Upper lobe of left lung (tissue), 6 donors: ENCODE measurements at regions not wholly inside any gene's neighbourhood (a gene's known extent, or its start where the extent isn't known, plus 50 kb on each side); places are given as distances from the start of the nearest gene placed in this dataset.

Source experiments
- ATAC-seq, 2 donors: fragments of 200-7000 bp; cut with Tn5 transposase; one replicate each; pipeline ENCODE4 v1.9.1; 2022; ENCODE audit warnings: mild to moderate bottlenecking in 2 of 2, moderate library complexity in 2 of 2; ENCODE audit not compliant: low FRiP score in 2 of 2
- DNase-seq, 2 donors: peaks; one replicate each; pipeline ENCODE4 v3.0.0-alpha.2; 2019 to 2020
- H3K27ac ChIP-seq, 4 donors: fragments of 200-600 bp; sonication (generic); one replicate each; pipeline ENCODE4 v1.5.1; 2016 to 2019
- H3K27me3 ChIP-seq, 4 donors: fragments of 200-600 bp; sonication (generic); one replicate each; pipeline ENCODE4 v1.5.1; 2017 to 2019
- H3K36me3 ChIP-seq, 4 donors: fragments of 200-600 bp; sonication (generic); one replicate each; pipeline ENCODE4 v1.5.1; 2016 to 2019
- H3K4me1 ChIP-seq, 4 donors: fragments of 200-600 bp; sonication (generic); one replicate each; pipeline ENCODE4 v1.5.1; 2018 to 2019
- H3K4me3 ChIP-seq, 4 donors: fragments of 200-600 bp; sonication (generic); one replicate each; pipeline ENCODE4 v1.5.1; 2017 to 2019; ENCODE audit warnings: mild to moderate bottlenecking in 2 of 4, moderate library complexity in 1 of 4
- H3K9me3 ChIP-seq, 4 donors: fragments of 200-600 bp; sonication (generic); one replicate each; pipeline ENCODE4 v1.5.1; 2018 to 2019
- CTCF ChIP-seq, 6 experiments: fragments of 450-650 bp in 4 of 6; fragments of 200-600 bp in 2 of 6; sonication (generic) in 2 of 6; IDR thresholded peaks; one replicate each; pipeline ENCODE4 v1.5.1; 2016 to 2019; ENCODE audit warnings: antibody characterized with exemption in 6 of 6
- EP300 ChIP-seq, 4 donors: sonication (generic); formaldehyde crosslinking; IDR thresholded peaks; one replicate each; pipeline ENCODE4 v1.5.1; 2017; ENCODE audit warnings: antibody characterized with exemption in 4 of 4, control low read depth in 2 of 4
- POLR2A ChIP-seq, 4 donors: fragments of 450-650 bp; IDR thresholded peaks; one replicate each; pipeline ENCODE4 v1.5.1; 2016 to 2017; ENCODE audit warnings: antibody characterized with exemption in 4 of 4, mild to moderate bottlenecking in 2 of 4
- POLR2AphosphoS5 ChIP-seq, 2 donors: sonication (generic); formaldehyde crosslinking; IDR thresholded peaks; one replicate each; pipeline ENCODE4 v1.5.1; 2017; ENCODE audit warnings: antibody characterized with exemption in 2 of 2
- WGBS, 2 donors: methylation state at CpG; one replicate each; pipeline ENCODE4 v1.1.5; 2017 to 2018; 5-methylcytosine and 5-hydroxymethylcytosine counted together
- donor health status: DM: no; HTN: no; CAD: no; lungs with moderate emphysema.
- donor health status: DM: no; HTN: yes; CAD: no; lungs with severe emphysema.

- ATAC-seq (no peak), DNase-seq (no peak)
- H3K27ac ChIP-seq: no peak overlapping the region
- no peaks in the 10 kb centered on the region for H3K9me3 ChIP-seq
- TF ChIP-seq EP300 (IDR thresholded peaks at IDR 0.05) (no peak), CTCF (IDR thresholded peaks at IDR 0.05) (no peak), POLR2AphosphoS5 (IDR thresholded peaks at IDR 0.05) (no peak), POLR2A (IDR thresholded peaks at IDR 0.05) (no peak)
- H3K36me3 ChIP-seq: no peaks in the 10 kb centered on the region
- WGBS, 2 donors: 68 to 74% methylated on average over 4 of the region's 4 CpGs
- no peak overlapping the region for H3K4me3 ChIP-seq
- H3K4me1 ChIP-seq: no peaks in the 10 kb centered on the region
- no peaks in the 10 kb centered on the region for H3K27me3 ChIP-seq
Observed at GRCh38 chr16:63976345-63976744, 1145.5 kb downstream of the CDH11 start.

GRCh38 chr16:63975669-63976068, 1146.2 kb downstream of the CDH11 start:
- Histone ChIP-seq H3K4me1 (no peaks in the 10 kb centered on the region), H3K27me3 (no peaks in the 10 kb centered on the region), H3K9me3 (no peaks in the 10 kb centered on the region), H3K36me3 (no peaks in the 10 kb centered on the region), H3K4me3 (no peak overlapping the region), H3K27ac (no peak overlapping the region)
- 84 to 91% methylated on average over 3 of the region's 3 CpGs for WGBS, 2 donors
- DNase-seq: no peak
- no peak for ATAC-seq
- TF ChIP-seq EP300 (IDR thresholded peaks at IDR 0.05): no peak
- TF ChIP-seq CTCF (IDR thresholded peaks at IDR 0.05): no peak
- no peak for TF ChIP-seq POLR2AphosphoS5 (IDR thresholded peaks at IDR 0.05)
- TF ChIP-seq POLR2A (IDR thresholded peaks at IDR 0.05): no peak

- no peak for ATAC-seq
- Histone ChIP-seq H3K36me3 (no peaks in the 10 kb centered on the region), H3K4me1 (no peaks in the 10 kb centered on the region), H3K27ac (no peak overlapping the region), H3K9me3 (no peaks in the 10 kb centered on the region), H3K27me3 (no peaks in the 10 kb centered on the region), H3K4me3 (no peak overlapping the region)
- no peak for TF ChIP-seq POLR2AphosphoS5 (IDR thresholded peaks at IDR 0.05)
- no peak for TF ChIP-seq POLR2A (IDR thresholded peaks at IDR 0.05)
- no peak for TF ChIP-seq EP300 (IDR thresholded peaks at IDR 0.05)
- TF ChIP-seq CTCF (IDR thresholded peaks at IDR 0.05): no peak
- no peak for DNase-seq
- 27 to 29% methylated on average over 1 of the region's 1 CpG for WGBS, 2 donors
Observed at GRCh38 chr16:63967966-63968365, 1153.9 kb downstream of the CDH11 start.

GRCh38 chr16:63960321-63960720, 1161.5 kb downstream of the CDH11 start:
- H3K27me3 ChIP-seq: no peaks in the 10 kb centered on the region
- H3K4me3 ChIP-seq: no peak overlapping the region
- H3K9me3 ChIP-seq: no peaks in the 10 kb centered on the region
- H3K36me3 ChIP-seq: no peaks in the 10 kb centered on the region
- DNase-seq: no peak
- H3K4me1 ChIP-seq: no peaks in the 10 kb centered on the region
- no peak for ATAC-seq
- no peak overlapping the region for H3K27ac ChIP-seq
- TF ChIP-seq POLR2AphosphoS5 (IDR thresholded peaks at IDR 0.05): no peak
- no peak for TF ChIP-seq EP300 (IDR thresholded peaks at IDR 0.05)
- TF ChIP-seq CTCF (IDR thresholded peaks at IDR 0.05): no peak
- no peak for TF ChIP-seq POLR2A (IDR thresholded peaks at IDR 0.05)

GRCh38 chr16:63947022-63947421, 1174.8 kb downstream of the CDH11 start:
- H3K36me3 ChIP-seq: no peaks in the 10 kb centered on the region
- no peak overlapping the region for H3K4me3 ChIP-seq
- H3K4me1 ChIP-seq: no peaks in the 10 kb centered on the region
- DNase-seq (no peak), ATAC-seq (no peak)
- H3K27ac ChIP-seq: no peak overlapping the region
- no peaks in the 10 kb centered on the region for H3K9me3 ChIP-seq
- no peak for TF ChIP-seq POLR2AphosphoS5 (IDR thresholded peaks at IDR 0.05)
- TF ChIP-seq EP300 (IDR thresholded peaks at IDR 0.05): no peak
- TF ChIP-seq POLR2A (IDR thresholded peaks at IDR 0.05): no peak
- no peaks in the 10 kb centered on the region for H3K27me3 ChIP-seq
- 86 to 89% methylated on average over 2 of the region's 2 CpGs for WGBS, 2 donors
